Breast epithelium (tissue), 3 donors: ENCODE measurements at regions not wholly inside any gene's neighbourhood (a gene's known extent, or its start where the extent isn't known, plus 50 kb on each side); places are given as distances from the start of the nearest gene placed in this dataset.

ENCODE experiments used
- POLR2A ChIP-seq: fragments of 450-650 bp; IDR thresholded peaks from one replicate; pipeline ENCODE4 v1.6.1; 2016; ENCODE audit warnings: antibody characterized with exemption, mild to moderate bottlenecking, moderate library complexity
- POLR2AphosphoS5 ChIP-seq, 3 donors: sonication (generic); formaldehyde crosslinking; IDR thresholded peaks; one replicate each; pipeline ENCODE4 v1.6.1; 2017; ENCODE audit warnings: antibody characterized with exemption in 3 of 3
- TF ChIP-seq, protein P1 (sequence below), 3 donors: fragments of 450-650 bp; IDR thresholded peaks; one replicate each; pipeline ENCODE4 v1.5.1; 2016 to 2017; ENCODE audit warnings: antibody characterized with exemption in 3 of 3, mild to moderate bottlenecking in 3 of 3, moderate library complexity in 3 of 3

DNA sequence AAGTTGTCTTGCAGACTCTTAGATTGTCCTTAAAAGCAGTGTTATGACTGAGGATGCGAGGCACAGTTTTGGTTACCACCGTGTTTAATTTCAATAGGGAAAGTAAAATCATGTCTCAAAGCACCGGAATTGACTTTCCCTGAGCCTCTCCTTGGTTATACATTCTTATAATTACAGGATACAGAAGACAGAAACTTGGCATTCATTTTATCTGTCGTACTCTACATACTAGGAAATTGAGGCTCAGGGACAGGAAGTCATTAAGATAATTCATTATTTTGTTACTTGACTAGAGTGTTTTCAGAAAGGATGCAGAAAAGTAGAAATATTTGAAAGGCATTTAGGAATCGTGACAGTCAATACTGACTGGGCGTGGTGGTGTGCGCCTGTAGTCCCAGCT, 54.0 kb upstream of the SPATA31D4 start:
- TF ChIP-seq, protein P1, sequence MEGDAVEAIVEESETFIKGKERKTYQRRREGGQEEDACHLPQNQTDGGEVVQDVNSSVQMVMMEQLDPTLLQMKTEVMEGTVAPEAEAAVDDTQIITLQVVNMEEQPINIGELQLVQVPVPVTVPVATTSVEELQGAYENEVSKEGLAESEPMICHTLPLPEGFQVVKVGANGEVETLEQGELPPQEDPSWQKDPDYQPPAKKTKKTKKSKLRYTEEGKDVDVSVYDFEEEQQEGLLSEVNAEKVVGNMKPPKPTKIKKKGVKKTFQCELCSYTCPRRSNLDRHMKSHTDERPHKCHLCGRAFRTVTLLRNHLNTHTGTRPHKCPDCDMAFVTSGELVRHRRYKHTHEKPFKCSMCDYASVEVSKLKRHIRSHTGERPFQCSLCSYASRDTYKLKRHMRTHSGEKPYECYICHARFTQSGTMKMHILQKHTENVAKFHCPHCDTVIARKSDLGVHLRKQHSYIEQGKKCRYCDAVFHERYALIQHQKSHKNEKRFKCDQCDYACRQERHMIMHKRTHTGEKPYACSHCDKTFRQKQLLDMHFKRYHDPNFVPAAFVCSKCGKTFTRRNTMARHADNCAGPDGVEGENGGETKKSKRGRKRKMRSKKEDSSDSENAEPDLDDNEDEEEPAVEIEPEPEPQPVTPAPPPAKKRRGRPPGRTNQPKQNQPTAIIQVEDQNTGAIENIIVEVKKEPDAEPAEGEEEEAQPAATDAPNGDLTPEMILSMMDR (IDR thresholded peaks at IDR 0.05) = no peak
- TF ChIP-seq POLR2AphosphoS5 (IDR thresholded peaks at IDR 0.05) (no peak), POLR2A (no peak)
